Gastrocnemius medialis (tissue), 4 donors: ENCODE measurements at regions not wholly inside any gene's neighbourhood (a gene's known extent, or its start where the extent isn't known, plus 50 kb on each side); places are given as distances from the start of the nearest gene placed in this dataset.

Experiments used
- POLR2A ChIP-seq, 2 donors: fragments of 450-650 bp; IDR thresholded peaks; one replicate each; pipeline ENCODE4 v1.6.1; 2017; ENCODE audit warnings: antibody characterized with exemption in 2 of 2, mild to moderate bottlenecking in 2 of 2, moderate library complexity in 2 of 2
- TF ChIP-seq, protein P1 (sequence below), 5 experiments: fragments of 450-650 bp in 3 of 5; fragments of 200-600 bp in 2 of 5; sonication (generic) in 2 of 5; IDR thresholded peaks in 4 of 5; conservative IDR thresholded peaks in 1 of 5; 1 replicate in 4 of 5; 2 replicates in 1 of 5; pipeline ENCODE4 v1.5.1; 2016 to 2019; ENCODE audit warnings: antibody characterized with exemption in 5 of 5, mild to moderate bottlenecking in 3 of 5, moderate library complexity in 3 of 5

DNA sequence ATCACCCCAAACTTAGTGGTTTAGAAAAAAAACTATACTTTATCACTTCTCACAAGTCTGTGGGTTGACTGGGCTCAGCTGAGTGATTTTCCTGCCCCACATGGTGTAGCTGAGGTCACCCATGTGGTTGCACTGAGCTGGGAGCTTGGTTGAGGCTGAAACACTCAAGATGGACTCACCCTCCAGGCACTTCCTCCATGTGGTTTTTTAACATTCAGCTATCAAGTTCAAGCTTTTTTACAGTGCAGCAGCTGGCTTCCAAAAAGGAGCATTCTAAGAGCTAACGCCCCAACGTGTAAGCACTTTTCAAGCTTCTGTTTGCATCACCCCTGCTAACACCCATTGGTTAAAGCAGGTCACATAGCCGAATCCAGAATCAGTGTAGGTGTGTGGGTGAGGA, 105.9 kb upstream of the CREB1 start:
- TF ChIP-seq, protein P1, sequence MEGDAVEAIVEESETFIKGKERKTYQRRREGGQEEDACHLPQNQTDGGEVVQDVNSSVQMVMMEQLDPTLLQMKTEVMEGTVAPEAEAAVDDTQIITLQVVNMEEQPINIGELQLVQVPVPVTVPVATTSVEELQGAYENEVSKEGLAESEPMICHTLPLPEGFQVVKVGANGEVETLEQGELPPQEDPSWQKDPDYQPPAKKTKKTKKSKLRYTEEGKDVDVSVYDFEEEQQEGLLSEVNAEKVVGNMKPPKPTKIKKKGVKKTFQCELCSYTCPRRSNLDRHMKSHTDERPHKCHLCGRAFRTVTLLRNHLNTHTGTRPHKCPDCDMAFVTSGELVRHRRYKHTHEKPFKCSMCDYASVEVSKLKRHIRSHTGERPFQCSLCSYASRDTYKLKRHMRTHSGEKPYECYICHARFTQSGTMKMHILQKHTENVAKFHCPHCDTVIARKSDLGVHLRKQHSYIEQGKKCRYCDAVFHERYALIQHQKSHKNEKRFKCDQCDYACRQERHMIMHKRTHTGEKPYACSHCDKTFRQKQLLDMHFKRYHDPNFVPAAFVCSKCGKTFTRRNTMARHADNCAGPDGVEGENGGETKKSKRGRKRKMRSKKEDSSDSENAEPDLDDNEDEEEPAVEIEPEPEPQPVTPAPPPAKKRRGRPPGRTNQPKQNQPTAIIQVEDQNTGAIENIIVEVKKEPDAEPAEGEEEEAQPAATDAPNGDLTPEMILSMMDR (IDR thresholded peaks at IDR 0.05 in 4 of 5, conservative IDR thresholded peaks at IDR 0.05 in 1 of 5), result no peak
- TF ChIP-seq POLR2A (IDR thresholded peaks at IDR 0.05), result no peak
